ENCODE measurements at regions not wholly inside any gene's neighbourhood (a gene's known extent, or its start where the extent isn't known, plus 50 kb on each side); places are given as distances from the start of the nearest gene placed in this dataset.

GRCh38 chr10:83592337-83592935 lies 546.9 kb upstream of the GHITM start:
- DNase-seq: no peak

DNA sequence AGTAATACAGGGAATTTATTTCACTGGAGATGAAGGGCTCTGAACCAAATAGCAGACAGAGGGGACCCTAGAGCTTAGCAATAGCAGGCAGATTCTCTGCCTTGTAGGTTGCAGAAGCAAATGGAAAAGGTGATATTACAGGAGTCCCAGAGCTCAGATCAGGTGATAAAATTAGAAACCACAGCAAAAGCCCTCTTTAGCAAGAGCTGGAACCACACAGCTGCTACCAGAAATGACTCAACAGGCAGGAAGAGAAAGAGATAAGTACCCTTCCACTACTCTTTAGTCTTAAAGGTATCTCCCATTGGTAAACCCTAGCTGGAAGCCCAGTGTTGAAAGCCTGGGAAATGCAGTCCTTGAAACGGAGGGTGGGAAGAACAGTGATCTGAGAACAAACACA lies 535.6 kb upstream of the GHITM start:
- no peak for DNase-seq

GRCh38 chr10:83605783-83606630 lies 533.3 kb upstream of the GHITM start:
- no peak for DNase-seq

GRCh38 chr10:83607959-83608745 lies 531.2 kb upstream of the GHITM start:
- no peak for DNase-seq

- no peak for DNase-seq
Measured at GRCh38 chr10:83612050-83612449, 527.3 kb upstream of the GHITM start.

DNA sequence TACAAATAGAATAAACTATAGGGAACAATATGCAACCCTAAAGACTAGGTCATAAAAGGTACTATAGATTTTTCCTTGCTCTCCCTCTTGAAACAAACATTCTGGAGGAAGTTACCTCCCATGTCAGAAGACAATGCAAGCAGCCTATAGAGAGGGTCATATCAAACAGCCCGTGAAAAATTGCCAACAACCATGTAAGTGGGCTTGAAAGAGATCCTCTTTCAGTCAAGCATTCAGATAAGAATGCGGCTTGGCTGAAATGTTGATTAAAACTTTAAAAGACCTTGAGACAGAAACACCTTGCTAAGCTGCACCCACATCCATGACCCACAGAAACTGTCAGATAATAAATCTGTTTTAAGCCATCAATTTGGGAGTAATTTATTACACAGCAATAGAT lies 526.6 kb upstream of the GHITM start:
- no peak for DNase-seq

DNA sequence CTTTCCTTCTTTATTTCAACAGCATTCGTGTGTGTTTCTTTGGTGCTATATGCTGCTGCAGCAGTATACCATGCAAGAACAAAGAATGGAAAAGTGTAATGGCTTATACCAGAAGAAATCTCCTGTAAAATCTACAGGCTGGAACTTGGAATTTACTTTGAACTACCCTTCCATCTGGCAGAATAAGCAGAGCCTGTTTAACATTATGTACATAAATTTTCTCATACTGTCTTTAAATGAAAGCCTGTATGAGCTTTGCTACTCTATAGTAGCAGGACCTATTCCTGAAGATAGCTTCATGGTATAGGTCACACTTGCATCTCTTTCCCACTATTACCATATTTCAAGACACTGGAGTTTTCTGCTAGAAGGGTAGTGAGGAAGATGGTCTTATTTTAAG lies 522.1 kb upstream of the GHITM start:
- DNase-seq: no peak

DNA sequence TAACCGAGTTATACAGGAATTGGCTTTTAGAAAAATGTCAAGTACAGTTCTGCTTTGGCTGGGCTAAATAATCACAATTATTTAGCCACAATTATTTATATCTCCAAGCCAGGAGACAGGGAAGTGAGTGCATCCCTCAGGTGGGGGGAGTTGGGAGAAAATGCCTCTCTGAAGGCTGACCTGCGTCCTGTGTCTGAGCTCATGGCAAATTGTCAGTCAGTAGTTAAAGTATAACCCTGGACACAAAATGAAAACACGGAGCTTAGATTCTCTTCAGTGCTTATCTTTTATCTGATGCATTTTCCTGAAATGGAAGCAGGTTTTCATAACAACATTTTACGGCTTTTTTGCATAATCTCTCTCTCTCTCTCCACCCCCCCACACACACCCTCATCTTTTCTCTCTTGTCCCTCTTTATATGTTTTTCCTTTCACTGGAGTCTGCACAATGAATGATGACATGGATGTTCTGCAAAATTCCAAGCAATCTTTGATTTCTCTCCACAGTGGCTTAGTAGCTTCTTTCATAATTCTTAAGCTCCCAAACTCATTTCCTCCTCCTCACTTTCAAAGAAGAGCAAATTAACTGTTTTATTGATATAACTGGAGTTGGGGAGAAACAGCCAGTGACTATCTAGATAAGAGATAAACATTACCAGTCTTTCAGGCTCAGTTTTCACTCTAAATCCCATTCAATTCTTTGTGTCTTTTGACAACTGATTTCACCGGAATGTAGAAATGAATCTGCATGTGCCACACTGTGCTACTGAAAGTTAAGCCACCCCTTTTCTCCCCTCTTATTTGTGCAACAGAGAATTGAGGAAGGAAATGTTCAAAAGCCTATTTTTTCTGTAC lies 521.4 kb upstream of the GHITM start:
- DNase-seq: no peak

DNA sequence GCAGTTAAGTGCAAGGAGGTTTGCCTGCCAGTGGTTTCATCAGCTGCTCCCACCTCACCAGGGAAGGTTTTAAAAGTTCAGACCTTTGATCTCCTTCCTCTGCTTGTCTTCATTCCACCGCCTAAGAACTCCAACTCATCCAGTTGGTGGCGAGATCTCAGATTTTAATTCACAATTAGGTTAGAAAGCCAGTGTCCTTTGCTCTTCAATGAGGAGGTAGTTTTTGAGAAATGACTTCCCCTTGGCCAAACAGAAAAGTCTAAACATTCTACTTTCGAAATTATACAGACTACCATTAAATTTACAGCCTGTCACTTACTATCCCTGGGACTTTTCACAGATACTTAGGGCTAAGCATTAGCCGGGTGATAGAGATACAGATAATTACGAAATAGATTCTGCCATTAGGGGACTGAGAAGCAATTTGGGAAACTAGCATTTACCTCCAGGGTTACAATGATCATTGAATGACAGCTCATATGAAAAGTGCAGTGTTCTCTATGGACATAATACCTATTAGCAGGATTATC lies 513.4 kb upstream of the GHITM start:
- no peak for DNase-seq

DNA sequence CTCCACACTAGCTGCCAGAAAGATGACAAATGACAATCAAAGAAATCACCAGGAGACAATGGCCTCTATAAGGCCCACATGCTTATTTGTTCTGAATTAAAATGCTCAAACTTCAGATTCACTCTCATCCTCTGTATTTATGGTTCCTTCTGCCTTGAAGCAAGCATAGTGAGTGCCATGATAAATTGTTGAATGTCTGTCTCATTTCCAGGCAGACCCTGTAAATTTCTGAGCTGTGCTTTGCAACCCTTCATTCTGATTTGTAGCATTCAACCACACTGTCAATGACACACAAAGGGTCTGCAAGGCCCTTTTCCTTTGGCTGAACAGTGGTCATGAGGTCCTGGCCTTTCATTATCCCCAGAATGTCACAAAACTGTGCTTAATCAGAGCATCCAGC lies 506.6 kb upstream of the GHITM start:
- no peak for DNase-seq

- DNase-seq: no peak
Measured at GRCh38 chr10:83633547-83633946, 505.8 kb upstream of the GHITM start.

DNA sequence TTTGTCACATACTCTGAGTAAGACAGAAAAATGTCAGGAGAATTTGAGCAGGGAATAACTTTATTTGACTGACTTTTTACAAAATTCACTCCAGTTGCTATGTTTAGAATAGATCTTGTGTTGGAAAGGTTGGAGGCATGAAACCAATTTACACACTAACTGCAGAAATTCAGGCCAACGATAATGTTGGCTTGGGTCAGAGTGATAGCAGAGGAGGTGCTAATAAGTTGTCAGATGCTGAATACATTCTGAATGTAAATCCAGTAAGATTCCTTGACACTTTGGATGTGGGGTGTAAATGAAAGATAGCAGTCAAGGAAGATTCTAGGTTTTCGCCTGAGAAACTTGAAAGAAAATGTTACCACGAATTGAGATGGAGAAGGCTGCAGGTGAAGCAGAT lies 502.5 kb upstream of the GHITM start:
- DNase-seq: no peak

DNA sequence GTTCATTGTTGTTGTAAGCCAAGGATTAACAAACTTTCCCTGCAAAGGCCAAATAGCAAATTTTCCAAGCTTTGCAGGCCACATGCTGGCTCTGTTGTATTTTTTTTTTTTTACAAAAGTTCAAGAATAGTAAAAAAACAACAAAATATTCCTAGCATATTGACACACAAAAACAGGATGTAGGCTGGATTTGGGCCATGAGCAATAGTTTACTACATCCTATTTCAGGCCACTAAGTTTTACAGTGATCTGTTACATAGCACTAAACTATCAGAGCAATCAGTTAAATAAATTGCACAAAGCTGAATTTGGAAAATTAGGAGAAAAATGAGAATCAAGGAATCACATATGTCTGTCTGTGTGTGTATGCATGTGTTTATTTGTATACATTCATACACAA lies 491.8 kb upstream of the GHITM start:
- no peak for DNase-seq

- DNase-seq: no peak
Measured at GRCh38 chr10:83648201-83648600, 491.1 kb upstream of the GHITM start.

DNA sequence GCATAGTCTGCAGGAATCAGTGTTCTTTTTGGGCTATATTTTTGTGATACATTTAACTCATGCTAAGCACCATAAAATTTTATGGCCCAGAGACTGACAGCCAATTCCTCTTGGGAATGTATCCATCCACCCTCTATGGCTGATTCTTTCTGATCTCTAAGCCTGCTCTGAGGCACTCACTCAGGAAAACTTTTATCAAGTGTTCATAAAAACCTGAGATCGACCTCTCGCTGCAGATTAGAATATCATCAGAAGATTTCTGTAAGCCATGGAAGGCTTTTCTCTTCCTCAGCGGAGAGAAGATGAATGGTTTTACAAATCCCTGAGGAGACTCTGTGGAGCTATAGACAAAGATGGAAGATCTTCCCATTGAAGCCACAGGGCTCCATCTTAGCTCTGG lies 489.8 kb upstream of the GHITM start:
- no peak for DNase-seq

GRCh38 chr10:83654689-83655088 lies 484.6 kb upstream of the GHITM start:
- DNase-seq: no peak

- DNase-seq: no peak
Measured at GRCh38 chr10:83656924-83657323, 482.4 kb upstream of the GHITM start.

- no peak for DNase-seq
Measured at GRCh38 chr10:83657487-83657886, 481.8 kb upstream of the GHITM start.

DNA sequence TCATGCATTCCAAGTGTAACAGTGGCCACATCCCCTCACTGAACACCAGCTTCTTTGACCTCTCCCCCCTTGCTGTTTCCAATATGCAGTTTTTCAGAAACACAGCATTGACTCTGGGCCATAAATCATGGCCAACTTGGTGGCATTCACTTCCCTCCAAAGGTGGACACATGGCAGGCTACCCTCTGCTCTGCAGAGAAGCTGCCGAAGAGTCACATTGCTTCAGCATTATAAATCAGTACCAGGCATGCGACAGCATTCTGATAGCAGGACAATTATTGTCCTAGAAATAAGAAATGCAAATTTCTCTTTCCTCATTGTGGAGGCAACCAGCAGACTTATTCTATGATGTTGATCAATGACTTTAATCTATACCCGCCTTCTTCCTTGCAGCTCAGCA lies 475.4 kb upstream of the GHITM start:
- DNase-seq: no peak

- no peak for DNase-seq
Measured at GRCh38 chr10:83666762-83667161, 472.5 kb upstream of the GHITM start.

- no peak for DNase-seq
Measured at GRCh38 chr10:83667594-83667993, 471.7 kb upstream of the GHITM start.

DNA sequence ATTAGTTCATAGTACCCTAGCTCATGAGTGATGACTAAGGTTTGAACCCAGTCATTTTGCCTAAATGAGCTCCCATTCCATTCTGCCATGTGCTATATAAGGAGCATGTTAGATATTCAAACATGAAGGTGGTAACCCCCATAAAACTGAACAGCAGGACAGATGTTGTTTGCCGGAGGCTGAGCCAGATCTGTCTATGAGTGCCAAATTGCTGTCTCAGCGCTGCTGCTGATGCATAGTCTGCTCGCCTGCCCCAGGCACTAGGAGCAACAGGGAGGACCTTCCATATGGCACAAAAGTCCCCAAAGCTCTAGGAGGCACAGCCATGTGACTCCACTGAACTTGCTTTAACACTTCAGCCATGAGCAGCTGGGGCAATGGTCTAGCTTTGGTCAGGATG lies 466.0 kb upstream of the GHITM start:
- DNase-seq: no peak

GRCh38 chr10:83677795-83678194 lies 461.5 kb upstream of the GHITM start:
- DNase-seq: no peak
